ENCODE measurements at regions not wholly inside any gene's neighbourhood (a gene's known extent, or its start where the extent isn't known, plus 50 kb on each side); places are given as distances from the start of the nearest gene placed in this dataset.

DNA sequence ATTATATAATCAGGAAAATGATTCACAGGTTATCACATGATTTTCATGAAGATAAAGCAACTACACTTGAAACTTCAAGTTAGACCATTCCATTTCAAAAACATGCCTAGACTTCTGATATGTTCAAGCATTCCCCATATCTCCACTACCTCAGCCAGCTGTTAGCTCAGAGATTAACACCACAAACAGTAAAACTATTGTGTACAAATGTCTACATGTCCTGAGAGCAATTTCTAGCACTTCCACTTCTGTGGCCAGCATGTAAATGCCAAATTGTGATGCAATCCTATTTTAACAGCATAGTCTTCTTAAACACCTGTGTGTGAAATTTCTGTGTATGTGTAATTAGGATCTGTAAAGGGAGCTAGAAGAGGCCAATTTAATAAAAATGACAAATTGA, 1271.3 kb downstream of the CDY2B start:
- TF ChIP-seq, protein P1, sequence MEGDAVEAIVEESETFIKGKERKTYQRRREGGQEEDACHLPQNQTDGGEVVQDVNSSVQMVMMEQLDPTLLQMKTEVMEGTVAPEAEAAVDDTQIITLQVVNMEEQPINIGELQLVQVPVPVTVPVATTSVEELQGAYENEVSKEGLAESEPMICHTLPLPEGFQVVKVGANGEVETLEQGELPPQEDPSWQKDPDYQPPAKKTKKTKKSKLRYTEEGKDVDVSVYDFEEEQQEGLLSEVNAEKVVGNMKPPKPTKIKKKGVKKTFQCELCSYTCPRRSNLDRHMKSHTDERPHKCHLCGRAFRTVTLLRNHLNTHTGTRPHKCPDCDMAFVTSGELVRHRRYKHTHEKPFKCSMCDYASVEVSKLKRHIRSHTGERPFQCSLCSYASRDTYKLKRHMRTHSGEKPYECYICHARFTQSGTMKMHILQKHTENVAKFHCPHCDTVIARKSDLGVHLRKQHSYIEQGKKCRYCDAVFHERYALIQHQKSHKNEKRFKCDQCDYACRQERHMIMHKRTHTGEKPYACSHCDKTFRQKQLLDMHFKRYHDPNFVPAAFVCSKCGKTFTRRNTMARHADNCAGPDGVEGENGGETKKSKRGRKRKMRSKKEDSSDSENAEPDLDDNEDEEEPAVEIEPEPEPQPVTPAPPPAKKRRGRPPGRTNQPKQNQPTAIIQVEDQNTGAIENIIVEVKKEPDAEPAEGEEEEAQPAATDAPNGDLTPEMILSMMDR (conservative IDR thresholded peaks at IDR 0.05) = no peak
- no peak overlapping the region for H3K27ac ChIP-seq

DNA sequence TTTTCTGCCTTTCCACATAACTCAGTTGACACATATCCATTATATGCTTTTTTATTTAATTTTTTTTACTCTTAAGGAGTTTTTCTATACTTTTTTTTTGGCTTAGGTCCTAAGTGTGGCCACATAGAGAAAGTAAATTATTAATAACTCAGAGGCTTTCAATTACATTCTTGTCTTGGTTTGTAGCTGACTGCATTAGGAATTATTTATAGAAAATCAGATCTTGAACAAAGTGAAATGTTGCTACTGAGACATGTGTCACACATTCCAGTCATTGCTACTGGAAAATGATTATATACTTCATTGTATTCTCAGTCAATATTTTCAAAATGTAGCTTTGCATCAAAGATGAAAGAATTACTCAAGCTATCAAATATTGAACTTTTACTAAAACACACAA, 1277.9 kb downstream of the CDY2B start:
- no peak overlapping the region for H3K27ac ChIP-seq
- TF ChIP-seq, protein P1 (conservative IDR thresholded peaks at IDR 0.05) = no peak

DNA sequence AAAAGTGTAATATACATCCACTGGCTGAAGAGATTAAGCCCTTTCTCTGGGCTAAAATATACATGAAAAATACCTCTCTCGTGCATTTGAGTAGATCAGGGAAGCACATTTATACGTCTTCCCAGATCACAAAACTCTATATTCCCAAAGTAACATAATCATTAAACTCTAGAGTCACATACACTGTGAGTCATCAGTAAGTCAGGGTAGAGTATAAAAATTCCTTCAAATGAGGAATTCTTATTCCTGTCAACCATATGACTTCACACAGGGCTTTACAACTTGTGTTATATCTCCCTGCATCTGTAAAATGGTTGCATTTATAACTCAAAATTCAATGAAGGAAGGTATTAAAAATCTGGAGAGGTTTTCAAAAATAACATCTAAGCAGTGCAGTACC, 1278.4 kb downstream of the CDY2B start:
- H3K27ac ChIP-seq = no peak overlapping the region
- TF ChIP-seq, protein P1 (conservative IDR thresholded peaks at IDR 0.05) = no peak

DNA sequence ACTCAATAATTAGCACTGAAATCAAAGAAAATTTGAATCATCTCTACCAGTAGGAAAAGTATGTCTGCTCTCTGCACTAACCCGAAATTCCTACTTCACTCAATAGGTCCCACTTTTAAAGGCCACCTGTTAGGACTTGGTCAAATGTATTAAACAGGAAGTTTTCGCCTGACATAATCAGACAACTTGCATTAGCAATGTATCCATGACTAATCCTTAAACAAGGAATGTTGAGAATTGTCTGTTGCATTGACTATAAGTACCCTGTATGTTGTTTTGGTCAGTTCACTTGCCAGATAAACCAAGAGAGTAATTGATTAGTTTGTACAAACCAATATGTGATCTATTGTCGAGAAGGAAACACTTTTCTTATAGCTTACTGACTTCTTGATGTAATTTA, 1308.0 kb downstream of the CDY2B start:
- no peak overlapping the region for H3K27ac ChIP-seq
- TF ChIP-seq, protein P1 (conservative IDR thresholded peaks at IDR 0.05) = no peak

DNA sequence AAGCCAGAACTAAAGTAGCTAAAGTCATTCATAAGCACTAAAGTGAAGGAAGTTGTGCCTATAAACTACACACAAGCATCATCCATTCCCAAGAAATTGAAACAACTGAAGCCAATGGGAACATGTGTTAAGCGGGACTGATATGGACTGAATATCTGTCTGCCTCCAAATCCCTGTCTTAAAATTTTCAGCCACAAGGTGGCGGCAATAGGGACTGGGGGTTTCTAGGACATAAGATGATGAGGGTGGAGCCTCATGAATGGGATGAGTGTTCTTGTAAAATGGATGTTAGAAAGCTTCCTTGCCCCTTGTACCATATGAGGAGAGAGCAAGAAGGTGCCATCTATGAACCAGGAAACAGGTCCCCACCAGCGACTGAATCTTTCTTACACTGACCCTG, 1317.5 kb downstream of the CDY2B start:
- no peak overlapping the region for H3K27ac ChIP-seq
- TF ChIP-seq, protein P1 (conservative IDR thresholded peaks at IDR 0.05) = peak; percentile 25; the same call in 1 of the 2 replicates

DNA sequence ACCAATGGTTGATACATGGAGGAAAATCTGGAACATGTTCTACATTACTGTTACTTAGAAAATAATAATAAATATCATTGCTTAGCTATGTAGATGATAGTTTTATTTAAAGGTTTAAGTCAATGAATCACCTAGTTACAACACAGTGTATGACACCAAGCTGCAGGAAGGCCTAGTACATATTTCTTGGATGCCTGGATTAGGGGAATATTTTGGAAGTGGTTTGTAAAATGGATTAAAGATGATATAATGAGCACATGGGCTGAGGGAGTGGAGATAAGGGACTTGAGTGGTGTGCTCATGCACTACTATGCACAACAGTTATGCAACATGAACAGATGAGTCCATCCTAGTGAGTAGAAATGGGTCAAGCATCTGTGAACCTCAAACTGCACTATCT, 1358.0 kb downstream of the CDY2B start:
- no peak overlapping the region for H3K27ac ChIP-seq
- TF ChIP-seq, protein P1 (conservative IDR thresholded peaks at IDR 0.05) = no peak

DNA sequence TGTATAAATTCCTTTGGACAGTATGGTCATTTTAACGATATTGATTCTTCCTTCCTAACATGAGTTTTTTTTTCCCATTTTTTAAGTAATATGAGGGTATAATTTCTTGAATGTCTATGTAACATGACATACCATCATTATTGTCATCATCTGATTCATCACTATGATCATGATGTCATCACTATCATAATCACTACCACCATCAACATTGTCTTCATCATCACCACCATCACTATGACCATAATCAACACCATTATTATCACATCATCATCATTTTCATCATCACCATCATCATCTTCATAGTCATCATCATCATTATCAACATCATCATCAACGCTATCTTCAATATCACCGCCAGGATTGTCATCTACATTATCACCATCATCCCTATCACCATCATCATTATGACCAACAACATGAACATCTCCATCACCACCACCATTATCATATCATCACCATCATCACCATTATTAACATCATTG, 1377.2 kb downstream of the CDY2B start:
- H3K27ac ChIP-seq = no peak overlapping the region
- TF ChIP-seq, protein P1 (conservative IDR thresholded peaks at IDR 0.05) = no peak
